Activated CD4-positive, CD25-positive, alpha-beta regulatory T cell (primary cell): ENCODE measurements at regions not wholly inside any gene's neighbourhood (a gene's known extent, or its start where the extent isn't known, plus 50 kb on each side); places are given as distances from the start of the nearest gene placed in this dataset.
"Not testable (repeated sequence)": the region's sequence is repeated elsewhere in the genome, so short reads cannot be mapped to it uniquely, and the experiment has no call there.

Experiments used
- DNase-seq, 4 experiments: peaks; one replicate each; lab custom pipeline; 2025; lab: John Stamatoyannopoulos, UW

GRCh38 chr6:134398453-134398852, 80.5 kb upstream of the SGK1 start:
- DNase-seq: no peak

GRCh38 chr6:134397676-134398075, 79.8 kb upstream of the SGK1 start:
- DNase-seq: no peak

- DNase-seq: no peak
Measured at GRCh38 chr6:134394905-134395304, 77.0 kb upstream of the SGK1 start.

- DNase-seq: no peak
Measured at GRCh38 chr6:134394208-134394607, 76.3 kb upstream of the SGK1 start.

- no peak for DNase-seq
Measured at GRCh38 chr6:134391205-134391604, 73.3 kb upstream of the SGK1 start.

- DNase-seq: no peak
Measured at GRCh38 chr6:134389658-134390057, 71.7 kb upstream of the SGK1 start.

GRCh38 chr6:134389129-134389528, 71.2 kb upstream of the SGK1 start:
- no peak for DNase-seq

- DNase-seq: not testable (repeated sequence)
Measured at GRCh38 chr6:134386482-134386881, 68.6 kb upstream of the SGK1 start.

- no peak for DNase-seq
Measured at GRCh38 chr6:134381959-134382358, 64.0 kb upstream of the SGK1 start.

GRCh38 chr6:134379599-134379998, 61.7 kb upstream of the SGK1 start:
- no peak for DNase-seq

- DNase-seq: no peak
Measured at GRCh38 chr6:134379076-134379475, 61.2 kb upstream of the SGK1 start.

- no peak for DNase-seq
Measured at GRCh38 chr6:134378426-134378825, 60.5 kb upstream of the SGK1 start.

- DNase-seq: no peak
Measured at GRCh38 chr6:134376785-134377184, 58.9 kb upstream of the SGK1 start.

GRCh38 chr6:134375220-134375580, 57.3 kb upstream of the SGK1 start:
- no peak for DNase-seq

GRCh38 chr6:134374491-134375219, 56.7 kb upstream of the SGK1 start:
- DNase-seq: no peak

GRCh38 chr6:134373993-134374392, 56.1 kb upstream of the SGK1 start:
- no peak for DNase-seq

GRCh38 chr6:134373282-134373922, 55.5 kb upstream of the SGK1 start:
- no peak for DNase-seq

- no peak for DNase-seq
Measured at GRCh38 chr6:134372603-134373281, 54.8 kb upstream of the SGK1 start.

- DNase-seq: no peak
Measured at GRCh38 chr6:134368670-134369069, 50.8 kb upstream of the SGK1 start.
